Muscle layer of duodenum (tissue), 2 donors: ENCODE measurements at regions not wholly inside any gene's neighbourhood (a gene's known extent, or its start where the extent isn't known, plus 50 kb on each side); places are given as distances from the start of the nearest gene placed in this dataset.

Experiments
- H3K27ac ChIP-seq: one replicate; pipeline ENCODE4 v1.7.0; 2013; ENCODE audit warnings: mild to moderate bottlenecking, low read length
- H3K27me3 ChIP-seq: one replicate; pipeline ENCODE4 v1.7.0; 2013; ENCODE audit warnings: low read depth, mild to moderate bottlenecking, control low read depth, low read length
- H3K36me3 ChIP-seq, 2 donors: one replicate each; pipeline ENCODE4 v1.7.0; 2013; ENCODE audit warnings: low read length in 2 of 2, control low read depth in 1 of 2, mild to moderate bottlenecking in 1 of 2; ENCODE audit not compliant: insufficient read depth in 2 of 2, control insufficient read depth in 1 of 2
- H3K4me1 ChIP-seq, 2 donors: one replicate each; pipeline ENCODE4 v1.7.0; 2013; ENCODE audit warnings: low read length in 2 of 2, mild to moderate bottlenecking in 2 of 2, control low read depth in 1 of 2, moderate library complexity in 1 of 2; ENCODE audit not compliant: insufficient read depth in 2 of 2, control insufficient read depth in 1 of 2
- H3K4me3 ChIP-seq, 2 donors: one replicate each; pipeline ENCODE4 v1.7.0; 2013; ENCODE audit warnings: low read length in 2 of 2, low read depth in 1 of 2, mild to moderate bottlenecking in 1 of 2
- H3K9me3 ChIP-seq, 2 donors: one replicate each; pipeline ENCODE4 v1.7.0; 2013; ENCODE audit warnings: low read length in 2 of 2, control low read depth in 1 of 2, mild to moderate bottlenecking in 1 of 2; ENCODE audit not compliant: control insufficient read depth in 1 of 2
- donor health status: healthy.

DNA sequence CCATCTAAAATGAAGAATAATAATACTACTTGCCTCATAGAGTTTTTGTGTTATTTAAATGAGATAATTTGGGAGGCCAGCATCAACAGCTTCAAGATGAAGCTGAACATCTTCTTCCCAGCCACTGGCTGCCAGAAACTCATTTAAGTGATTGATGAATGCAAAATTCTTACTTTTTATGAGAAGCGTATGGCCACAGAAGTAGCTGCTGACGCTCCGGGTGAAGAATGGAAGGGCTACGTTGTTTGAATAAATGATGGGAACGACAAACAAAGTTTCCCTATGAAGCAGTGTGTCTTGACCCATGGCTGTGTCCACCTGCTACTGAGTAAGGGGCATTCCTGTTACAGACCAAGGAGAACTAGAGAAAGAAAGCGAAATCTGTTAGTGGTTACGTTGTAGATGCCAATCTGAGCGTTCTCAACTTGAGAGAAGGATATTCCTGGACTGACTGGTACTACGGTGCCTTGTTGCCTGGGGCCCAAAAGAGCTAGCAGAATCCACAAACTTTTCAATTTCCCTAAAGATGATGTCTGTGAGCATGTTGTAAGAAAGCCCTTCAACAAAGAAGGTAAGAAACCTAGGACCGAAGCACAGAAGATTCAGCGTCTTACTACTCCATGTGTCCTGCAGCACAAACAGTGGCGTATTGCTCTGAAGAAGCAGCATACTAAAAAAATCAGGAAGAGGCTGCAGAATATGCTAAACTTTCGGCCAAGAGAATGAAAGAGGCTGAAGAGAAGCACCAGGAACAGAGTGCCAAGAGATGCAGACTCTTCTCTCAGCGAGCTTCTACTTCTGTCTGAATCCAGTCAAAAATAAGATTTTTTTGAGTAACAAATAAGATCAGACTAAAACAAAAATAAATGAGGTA, 100.0 kb upstream of the LRIG3 start:
- Histone ChIP-seq H3K27me3 (no peaks in the 10 kb centered on the region), H3K27ac (no peak overlapping the region), H3K4me1 (no peaks in the 10 kb centered on the region), H3K36me3 (no peaks in the 10 kb centered on the region), H3K9me3 (no peaks in the 10 kb centered on the region), H3K4me3 (no peak overlapping the region)

DNA sequence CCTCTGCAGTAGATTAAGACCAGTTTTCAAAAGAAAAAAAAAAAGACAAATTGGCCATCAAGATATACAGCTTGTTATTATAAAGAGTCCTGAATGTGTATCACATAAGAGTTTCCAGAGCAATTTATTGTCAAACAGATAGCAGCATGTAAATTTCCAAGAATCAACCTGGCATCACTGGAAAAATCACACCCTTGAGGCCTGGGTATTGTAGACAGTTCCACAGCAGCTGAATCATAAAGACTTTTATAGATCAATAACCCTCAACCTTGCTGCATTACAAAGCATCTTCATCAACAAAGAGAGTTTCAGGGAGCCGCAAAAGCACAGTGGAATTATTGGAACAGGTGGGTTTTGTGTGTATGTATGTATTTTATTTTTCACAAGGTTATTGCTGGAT, 94.6 kb upstream of the LRIG3 start:
- no peaks in the 10 kb centered on the region for H3K4me1 ChIP-seq
- H3K36me3 ChIP-seq = no peaks in the 10 kb centered on the region
- no peak overlapping the region for H3K27ac ChIP-seq
- H3K4me3 ChIP-seq = no peak overlapping the region
- H3K27me3 ChIP-seq = no peaks in the 10 kb centered on the region
- no peaks in the 10 kb centered on the region for H3K9me3 ChIP-seq

DNA sequence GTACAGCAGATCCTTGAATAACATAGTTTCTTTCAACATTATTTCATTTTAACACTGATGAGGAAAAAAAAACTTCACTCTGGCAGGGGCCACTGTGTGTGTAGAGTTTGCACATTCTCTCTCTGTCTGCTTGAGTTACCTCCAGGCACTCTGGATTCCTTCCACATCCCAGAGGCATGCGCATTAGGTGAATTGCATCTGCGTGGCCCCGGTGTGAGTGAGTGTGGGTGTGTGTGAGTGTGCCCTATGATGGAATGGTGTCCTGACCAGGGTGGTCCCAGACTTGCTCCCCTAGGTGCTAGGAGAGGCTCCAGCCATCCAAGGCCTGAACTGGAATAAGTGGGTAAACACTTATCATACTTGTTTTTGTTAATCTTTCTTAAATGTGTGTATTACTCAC, 90.6 kb upstream of the LRIG3 start:
- Histone ChIP-seq H3K4me1 (no peaks in the 10 kb centered on the region), H3K27me3 (no peaks in the 10 kb centered on the region), H3K27ac (no peak overlapping the region), H3K36me3 (no peaks in the 10 kb centered on the region), H3K9me3 (no peaks in the 10 kb centered on the region), H3K4me3 (no peak overlapping the region)

DNA sequence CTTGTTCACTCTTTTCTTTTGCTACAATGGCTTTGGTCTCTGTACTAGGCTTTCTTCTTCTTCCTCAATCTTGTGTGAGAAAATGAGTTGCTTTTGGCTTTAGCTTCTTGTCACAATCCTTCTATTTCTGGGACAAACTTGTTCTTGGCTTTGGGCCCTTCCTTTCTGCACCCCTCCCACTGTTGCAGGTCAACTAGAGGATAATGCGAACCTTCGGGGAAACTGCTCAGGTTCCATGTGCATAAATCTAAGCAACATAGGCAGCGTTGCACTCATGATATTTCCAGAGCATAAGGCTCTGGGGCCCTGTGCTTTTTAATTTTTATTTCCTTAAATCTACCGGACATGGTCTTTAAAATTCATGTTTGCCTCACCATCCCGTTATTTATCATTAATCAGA, 89.8 kb upstream of the LRIG3 start:
- Histone ChIP-seq H3K9me3 (no peaks in the 10 kb centered on the region), H3K4me3 (no peak overlapping the region), H3K36me3 (no peaks in the 10 kb centered on the region), H3K27me3 (no peaks in the 10 kb centered on the region), H3K27ac (no peak overlapping the region), H3K4me1 (peaks cover 0 to 3% of the 10 kb centered on the region in 2 donors)

DNA sequence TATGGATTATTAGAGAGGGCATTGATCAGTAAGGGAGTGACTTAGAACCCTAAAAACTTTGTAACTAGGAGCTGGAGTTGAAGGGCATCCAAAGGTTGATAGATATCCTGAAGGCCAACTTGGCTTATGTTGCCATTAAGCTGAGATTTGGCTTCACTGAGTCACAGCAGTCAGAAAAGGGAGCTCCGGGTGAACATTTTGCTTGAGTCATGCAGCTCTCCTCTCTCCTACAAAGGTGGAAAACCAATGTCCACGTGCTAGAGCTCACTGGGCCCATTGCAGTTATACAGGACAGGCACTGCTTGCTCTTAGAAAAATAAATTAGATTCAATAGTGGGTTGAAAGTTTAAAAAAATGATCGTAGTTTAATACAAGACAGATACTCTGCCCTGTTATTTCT, 87.3 kb upstream of the LRIG3 start:
- Histone ChIP-seq H3K27me3 (no peaks in the 10 kb centered on the region), H3K9me3 (no peaks in the 10 kb centered on the region), H3K4me3 (no peak overlapping the region), H3K4me1 (peaks cover 0 to 3% of the 10 kb centered on the region in 2 donors), H3K36me3 (no peaks in the 10 kb centered on the region), H3K27ac (no peak overlapping the region)

DNA sequence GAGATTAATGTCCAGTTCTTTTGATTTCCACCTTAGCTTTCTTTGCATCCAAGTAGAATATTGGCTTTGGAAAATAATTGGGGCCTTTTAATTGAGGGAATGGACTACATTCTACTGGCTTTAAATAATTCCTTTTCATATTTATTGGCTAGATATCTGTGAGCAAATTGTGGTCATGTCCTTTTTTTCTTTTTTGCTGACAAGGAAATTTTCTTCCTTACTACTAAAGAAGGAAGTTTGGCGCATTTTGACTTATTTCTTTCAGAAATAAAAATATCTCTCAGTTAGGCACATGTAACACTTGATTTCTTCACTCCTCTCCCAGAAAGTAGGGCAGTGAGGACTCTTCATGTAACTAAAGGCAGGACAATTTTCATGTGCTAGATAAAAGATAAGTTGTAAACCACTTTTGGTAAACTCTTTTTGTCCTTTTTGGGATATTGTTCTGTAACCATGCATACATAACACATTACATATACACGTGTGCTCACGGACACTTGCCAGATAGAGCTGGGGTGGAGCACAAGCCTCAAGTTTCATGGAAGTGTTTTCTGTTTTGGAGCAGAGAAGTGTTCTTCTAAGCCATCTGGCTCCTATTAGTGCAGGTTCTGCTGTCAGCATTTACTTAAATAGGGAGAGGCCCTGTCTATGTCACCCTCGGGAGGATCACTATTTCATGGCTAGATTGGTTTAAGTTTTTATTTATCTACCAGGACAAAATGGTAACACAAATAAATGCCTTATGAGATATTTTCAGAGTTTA, 85.1 kb upstream of the LRIG3 start:
- no peaks in the 10 kb centered on the region for H3K36me3 ChIP-seq
- peaks cover 0 to 3% of the 10 kb centered on the region in 2 donors for H3K4me1 ChIP-seq
- no peaks in the 10 kb centered on the region for H3K9me3 ChIP-seq
- H3K4me3 ChIP-seq = no peak overlapping the region
- H3K27ac ChIP-seq = no peak overlapping the region
- no peaks in the 10 kb centered on the region for H3K27me3 ChIP-seq

DNA sequence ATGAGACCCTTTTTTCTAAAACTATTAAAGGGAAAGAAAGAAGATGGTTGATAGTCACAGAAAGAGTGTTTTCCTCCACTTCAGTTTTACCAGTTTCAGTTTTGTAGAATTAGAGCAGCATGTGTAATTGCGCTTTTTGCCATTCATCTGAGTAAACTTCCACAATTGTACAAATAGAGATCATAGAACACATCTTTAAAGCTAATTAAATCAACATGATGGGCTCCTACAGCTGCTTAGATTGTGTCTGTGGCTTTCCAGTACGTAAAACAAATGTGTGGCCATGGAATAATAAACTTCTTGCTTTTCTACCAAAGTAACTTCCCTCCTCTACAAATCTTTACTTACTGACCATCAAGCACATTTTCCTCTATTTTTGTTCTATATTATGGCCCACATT, 84.2 kb upstream of the LRIG3 start:
- Histone ChIP-seq H3K27me3 (no peaks in the 10 kb centered on the region), H3K4me3 (no peak overlapping the region), H3K4me1 (peaks cover 0 to 3% of the 10 kb centered on the region in 2 donors), H3K9me3 (no peaks in the 10 kb centered on the region), H3K27ac (no peak overlapping the region), H3K36me3 (no peaks in the 10 kb centered on the region)

DNA sequence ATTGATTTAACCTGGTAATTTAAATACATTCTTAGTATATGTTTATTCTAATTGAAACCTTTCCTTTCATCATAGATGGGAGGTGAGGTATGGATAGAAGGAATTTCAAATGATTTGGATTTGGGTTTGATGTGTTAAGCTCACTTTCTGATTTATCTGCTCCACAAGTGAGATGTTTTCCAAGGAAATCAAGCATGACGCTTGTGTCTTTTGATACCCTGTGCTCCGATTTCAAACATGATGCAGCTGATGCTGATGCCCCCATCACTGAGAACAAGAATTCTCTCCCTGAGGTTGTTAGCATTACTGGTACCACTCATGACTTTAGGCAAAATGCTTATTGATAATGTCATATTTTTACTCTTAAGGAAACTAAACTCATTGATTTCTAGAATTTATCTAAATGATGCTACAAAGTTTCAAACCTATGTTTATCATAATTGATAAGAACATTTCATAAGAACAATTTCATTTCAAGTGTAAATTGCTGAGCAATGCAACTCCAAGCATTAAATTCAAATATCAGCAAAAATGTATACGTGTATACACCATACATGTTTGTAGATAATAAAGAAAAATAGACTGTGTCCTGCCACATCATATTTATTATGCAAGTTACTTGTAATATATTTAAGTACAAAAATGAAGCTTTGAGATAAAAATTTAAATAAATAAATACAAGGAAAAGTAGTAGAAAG, 75.5 kb upstream of the LRIG3 start:
- H3K27ac ChIP-seq = no peak overlapping the region
- no peaks in the 10 kb centered on the region for H3K27me3 ChIP-seq
- no peak overlapping the region for H3K4me3 ChIP-seq
- H3K36me3 ChIP-seq = no peaks in the 10 kb centered on the region
- H3K9me3 ChIP-seq = no peaks in the 10 kb centered on the region
- H3K4me1 ChIP-seq = no peaks in the 10 kb centered on the region

DNA sequence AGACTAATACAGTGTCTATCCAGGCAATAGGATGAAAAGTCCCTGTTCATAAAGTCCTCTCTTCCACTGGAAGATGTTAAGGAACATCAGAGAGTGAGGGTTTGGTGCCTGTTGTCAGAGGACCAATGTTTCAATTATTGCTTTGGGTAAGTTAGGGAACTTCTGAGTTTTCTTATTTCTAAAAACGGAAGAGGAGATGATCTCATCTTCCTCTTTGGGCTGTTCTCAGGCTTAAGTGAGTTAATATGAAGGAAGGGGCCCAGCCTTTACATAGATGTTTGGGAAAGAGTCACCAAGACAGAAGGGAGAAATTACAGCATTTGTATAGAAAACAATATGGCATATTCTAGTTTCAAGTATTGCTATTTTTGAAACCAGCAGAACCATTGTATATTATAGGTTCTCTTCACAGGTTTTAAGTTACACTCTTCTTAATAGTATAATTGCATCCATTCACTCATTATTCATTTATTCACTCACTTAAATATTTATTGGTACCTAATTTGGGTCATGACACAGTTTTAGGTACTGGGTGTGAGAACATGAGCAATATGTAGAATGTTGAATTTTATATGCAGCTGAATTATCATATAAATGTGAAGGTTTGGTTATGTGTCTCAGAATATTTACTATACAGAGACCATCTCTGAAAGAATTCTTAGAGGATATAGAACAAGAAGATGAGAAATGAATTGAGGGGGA, 68.5 kb upstream of the LRIG3 start:
- no peaks in the 10 kb centered on the region for H3K27me3 ChIP-seq
- no peaks in the 10 kb centered on the region for H3K36me3 ChIP-seq
- H3K27ac ChIP-seq = no peak overlapping the region
- H3K4me3 ChIP-seq = no peak overlapping the region
- H3K9me3 ChIP-seq = no peaks in the 10 kb centered on the region
- no peaks in the 10 kb centered on the region for H3K4me1 ChIP-seq

DNA sequence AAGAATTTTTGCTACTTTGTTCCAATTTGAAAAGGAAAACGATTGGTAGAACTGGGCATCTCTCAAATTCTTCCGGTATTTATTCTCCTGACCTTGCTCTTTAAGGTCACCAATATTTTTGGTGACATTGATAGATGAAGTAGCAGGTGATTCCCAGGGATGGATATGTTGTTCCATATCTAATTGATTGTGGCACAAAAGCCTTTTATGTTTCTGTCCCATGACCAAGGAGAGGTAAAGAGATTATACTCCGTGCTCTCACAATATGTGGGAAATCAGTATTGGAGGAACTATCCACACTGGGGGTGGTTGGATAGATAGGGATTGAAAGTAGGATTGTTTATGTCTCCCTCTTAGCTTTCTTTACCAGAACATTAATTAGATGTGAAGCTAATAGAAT, 61.7 kb upstream of the LRIG3 start:
- no peaks in the 10 kb centered on the region for H3K9me3 ChIP-seq
- H3K4me3 ChIP-seq = no peak overlapping the region
- no peaks in the 10 kb centered on the region for H3K36me3 ChIP-seq
- H3K27me3 ChIP-seq = no peaks in the 10 kb centered on the region
- H3K4me1 ChIP-seq = no peaks in the 10 kb centered on the region
- H3K27ac ChIP-seq = no peak overlapping the region

DNA sequence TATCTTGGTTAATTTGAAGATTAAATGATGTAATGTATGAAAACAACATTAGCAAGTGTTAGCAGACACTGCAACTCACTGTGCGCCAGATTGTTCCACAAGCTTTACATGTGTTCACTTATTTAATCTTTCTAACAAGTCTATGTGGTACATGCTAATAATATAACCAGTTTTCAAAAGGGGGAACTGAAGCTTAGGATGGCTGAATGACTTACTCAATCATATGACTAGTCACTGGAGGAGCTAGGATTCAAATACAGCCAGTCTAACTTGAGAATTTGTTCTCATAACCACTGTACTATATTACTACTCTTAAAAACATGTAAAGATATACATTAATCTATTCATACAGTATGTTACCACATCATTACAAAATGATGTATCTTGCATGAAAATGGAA, 60.5 kb upstream of the LRIG3 start:
- no peak overlapping the region for H3K4me3 ChIP-seq
- H3K4me1 ChIP-seq = no peaks in the 10 kb centered on the region
- no peak overlapping the region for H3K27ac ChIP-seq
- no peaks in the 10 kb centered on the region for H3K36me3 ChIP-seq
- no peaks in the 10 kb centered on the region for H3K9me3 ChIP-seq
- H3K27me3 ChIP-seq = no peaks in the 10 kb centered on the region
